ENCODE measurements at regions not wholly inside any gene's neighbourhood (a gene's known extent, or its start where the extent isn't known, plus 50 kb on each side); places are given as distances from the start of the nearest gene placed in this dataset.

DNA sequence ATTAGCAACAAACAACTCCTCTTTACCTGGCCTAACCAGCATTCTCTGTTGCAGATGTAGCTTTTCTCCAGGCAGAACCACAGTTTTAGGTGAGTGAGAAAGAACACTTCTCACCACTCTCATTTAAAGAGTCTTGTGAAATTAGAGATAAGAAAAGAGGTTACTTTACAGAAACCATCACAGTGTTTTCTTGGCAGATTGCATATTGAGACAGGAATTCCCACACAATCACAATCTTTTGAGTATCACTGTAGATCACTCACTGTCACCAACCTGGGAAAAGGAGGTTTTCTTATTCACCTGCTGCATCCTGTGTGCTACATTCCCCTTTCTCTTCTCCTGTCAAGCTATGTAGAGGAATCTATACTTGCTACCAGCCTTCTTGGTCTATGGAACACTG, 574.6 kb downstream of the SLC4A3 start:
- Histone ChIP-seq H3K36me3 (replicated peaks; ENCODE audit: insufficient read depth, low read depth) (no peaks in the 10 kb centered on the region), H3K4me2 (no peak overlapping the region), H3K9me2 (replicated peaks; ENCODE audit: insufficient read depth) (no peaks in the 10 kb centered on the region), H3K27me3 (no peaks in the 10 kb centered on the region), H3K27ac (no peak overlapping the region), H3K79me2 (no peaks in the 10 kb centered on the region), H3K4me3 (no peak overlapping the region), H3K4me1 (ENCODE audit: insufficient read depth) (peaks cover 6% of the 10 kb centered on the region), H2AFZ (no peak overlapping the region), H4K20me1 (ENCODE audit: insufficient read depth, poor library complexity, severe bottlenecking) (no peaks in the 10 kb centered on the region), H3K9me3 (ENCODE audit: low read depth) (no peaks in the 10 kb centered on the region)
- TF ChIP-seq EZH2 (IDR thresholded peaks at IDR 0.05; ENCODE audit: borderline replicate concordance) (no peak), EZH2phosphoT487 (IDR thresholded peaks at IDR 0.05; ENCODE audit: low read depth, severe bottlenecking, unreplicated experiment) (no peak)
- TF ChIP-seq, protein P1, sequence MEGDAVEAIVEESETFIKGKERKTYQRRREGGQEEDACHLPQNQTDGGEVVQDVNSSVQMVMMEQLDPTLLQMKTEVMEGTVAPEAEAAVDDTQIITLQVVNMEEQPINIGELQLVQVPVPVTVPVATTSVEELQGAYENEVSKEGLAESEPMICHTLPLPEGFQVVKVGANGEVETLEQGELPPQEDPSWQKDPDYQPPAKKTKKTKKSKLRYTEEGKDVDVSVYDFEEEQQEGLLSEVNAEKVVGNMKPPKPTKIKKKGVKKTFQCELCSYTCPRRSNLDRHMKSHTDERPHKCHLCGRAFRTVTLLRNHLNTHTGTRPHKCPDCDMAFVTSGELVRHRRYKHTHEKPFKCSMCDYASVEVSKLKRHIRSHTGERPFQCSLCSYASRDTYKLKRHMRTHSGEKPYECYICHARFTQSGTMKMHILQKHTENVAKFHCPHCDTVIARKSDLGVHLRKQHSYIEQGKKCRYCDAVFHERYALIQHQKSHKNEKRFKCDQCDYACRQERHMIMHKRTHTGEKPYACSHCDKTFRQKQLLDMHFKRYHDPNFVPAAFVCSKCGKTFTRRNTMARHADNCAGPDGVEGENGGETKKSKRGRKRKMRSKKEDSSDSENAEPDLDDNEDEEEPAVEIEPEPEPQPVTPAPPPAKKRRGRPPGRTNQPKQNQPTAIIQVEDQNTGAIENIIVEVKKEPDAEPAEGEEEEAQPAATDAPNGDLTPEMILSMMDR (IDR thresholded peaks at IDR 0.05; ENCODE audit: poor library complexity) = no peak
- DNase-seq (ENCODE audit: low spot score) = no peak

DNA sequence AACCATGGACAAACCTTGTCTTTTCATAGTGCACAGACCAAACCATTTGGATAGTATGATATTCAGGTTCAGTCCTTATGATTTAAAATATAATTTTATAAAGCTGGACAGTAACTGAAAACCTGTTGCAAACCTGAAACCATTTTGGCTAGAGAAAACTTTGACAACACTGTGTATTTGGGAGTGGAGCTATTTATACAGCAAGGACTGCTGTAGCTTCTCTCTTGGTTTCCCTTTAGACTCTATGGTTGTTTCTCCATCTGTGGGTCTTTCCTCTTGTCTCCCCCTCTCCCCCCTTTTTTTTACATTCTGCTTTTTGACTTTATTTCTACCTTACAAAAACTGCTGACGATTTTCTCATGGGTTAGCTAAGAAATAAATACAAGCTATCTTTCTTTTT, 581.7 kb downstream of the SLC4A3 start:
- DNase-seq (ENCODE audit: low spot score) = no peak
- no peak overlapping the region for H3K27ac ChIP-seq
- H3K9me3 ChIP-seq (ENCODE audit: low read depth) = no peaks in the 10 kb centered on the region
- H3K36me3 ChIP-seq (replicated peaks; ENCODE audit: insufficient read depth, low read depth) = no peaks in the 10 kb centered on the region
- no peak overlapping the region for H3K4me3 ChIP-seq
- no peaks in the 10 kb centered on the region for H3K27me3 ChIP-seq
- H3K4me1 ChIP-seq (ENCODE audit: insufficient read depth) = no peaks in the 10 kb centered on the region
- H4K20me1 ChIP-seq (ENCODE audit: insufficient read depth, poor library complexity, severe bottlenecking) = no peaks in the 10 kb centered on the region
- no peak overlapping the region for H2AFZ ChIP-seq
- 80% methylated on average over 1 of the region's 1 CpG for WGBS (ENCODE audit: low lambda C conversion rate, missing lambda C conversion rate)
- no peaks in the 10 kb centered on the region for H3K9me2 ChIP-seq (replicated peaks; ENCODE audit: insufficient read depth)
- no peaks in the 10 kb centered on the region for H3K79me2 ChIP-seq
- no peak for TF ChIP-seq EZH2 (IDR thresholded peaks at IDR 0.05; ENCODE audit: borderline replicate concordance)
- TF ChIP-seq, protein P1 (IDR thresholded peaks at IDR 0.05; ENCODE audit: poor library complexity) = no peak
- TF ChIP-seq EZH2phosphoT487 (IDR thresholded peaks at IDR 0.05; ENCODE audit: low read depth, severe bottlenecking, unreplicated experiment) = no peak
- no peak overlapping the region for H3K4me2 ChIP-seq

DNA sequence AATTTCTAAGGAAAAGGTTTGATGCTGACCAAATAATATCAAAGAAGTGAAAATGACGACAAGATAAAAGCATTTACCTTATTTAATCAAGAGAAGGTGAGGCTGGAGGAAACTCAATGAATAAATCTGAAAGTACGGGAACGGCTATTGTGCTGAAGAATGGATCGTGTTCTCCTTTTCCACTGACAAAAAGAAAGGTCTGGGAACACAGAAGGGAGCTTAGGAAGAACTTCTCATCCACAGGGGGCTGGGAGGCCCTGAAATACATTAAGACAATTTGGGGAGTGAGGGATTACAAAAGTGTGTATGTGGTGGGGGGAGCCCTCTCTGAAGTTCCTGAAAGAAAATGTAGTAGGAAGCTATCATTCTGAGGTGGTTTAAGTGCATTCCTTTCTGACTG, 582.3 kb downstream of the SLC4A3 start:
- no peaks in the 10 kb centered on the region for H4K20me1 ChIP-seq (ENCODE audit: insufficient read depth, poor library complexity, severe bottlenecking)
- no peaks in the 10 kb centered on the region for H3K79me2 ChIP-seq
- TF ChIP-seq EZH2phosphoT487 (IDR thresholded peaks at IDR 0.05; ENCODE audit: low read depth, severe bottlenecking, unreplicated experiment) = no peak
- no peaks in the 10 kb centered on the region for H3K9me2 ChIP-seq (replicated peaks; ENCODE audit: insufficient read depth)
- DNase-seq (ENCODE audit: low spot score) = no peak
- no peaks in the 10 kb centered on the region for H3K4me1 ChIP-seq (ENCODE audit: insufficient read depth)
- H3K27me3 ChIP-seq = no peaks in the 10 kb centered on the region
- no peak overlapping the region for H2AFZ ChIP-seq
- no peaks in the 10 kb centered on the region for H3K36me3 ChIP-seq (replicated peaks; ENCODE audit: insufficient read depth, low read depth)
- 85% methylated on average over 4 of the region's 4 CpGs for WGBS (ENCODE audit: low lambda C conversion rate, missing lambda C conversion rate)
- H3K9me3 ChIP-seq (ENCODE audit: low read depth) = no peaks in the 10 kb centered on the region
- H3K4me2 ChIP-seq = no peak overlapping the region
- no peak overlapping the region for H3K27ac ChIP-seq
- no peak overlapping the region for H3K4me3 ChIP-seq

DNA sequence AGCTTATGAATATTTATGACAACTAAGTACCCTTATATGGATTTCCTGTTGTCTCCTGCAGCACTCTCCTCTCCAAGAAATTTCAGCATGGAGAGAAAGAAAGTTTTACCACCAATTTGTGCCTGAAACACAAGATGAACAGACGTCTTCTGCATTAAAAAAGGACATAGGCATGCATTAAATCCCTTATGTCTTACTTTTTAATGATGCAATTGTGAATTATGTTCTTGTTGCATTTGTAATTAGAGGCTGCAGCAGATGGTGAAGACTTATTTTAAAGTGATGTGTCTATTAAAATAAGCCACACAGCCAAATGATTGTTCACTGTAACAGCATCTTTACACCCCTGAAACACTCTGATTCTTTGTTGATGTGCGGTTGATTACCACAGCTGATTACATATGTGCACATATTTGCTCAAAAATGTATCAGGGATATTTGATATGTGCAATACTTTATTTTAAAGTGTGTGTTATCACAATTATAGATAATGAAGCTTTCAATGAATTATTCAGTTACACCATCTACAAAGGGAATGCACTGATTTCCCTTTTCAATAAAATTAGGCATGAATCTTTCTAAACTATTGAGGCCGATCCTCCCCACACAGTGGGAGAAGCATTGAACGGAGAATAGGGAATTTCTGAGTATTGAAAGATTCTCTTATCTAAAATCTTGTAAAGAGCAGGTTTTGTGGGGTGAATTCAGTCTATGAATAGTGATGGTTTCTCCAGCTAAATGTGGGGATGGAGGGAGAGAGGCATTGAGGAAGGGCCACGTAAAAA, 585.1 kb downstream of the SLC4A3 start:
- H3K27me3 ChIP-seq = no peaks in the 10 kb centered on the region
- no peaks in the 10 kb centered on the region for H3K9me3 ChIP-seq (ENCODE audit: low read depth)
- H3K27ac ChIP-seq = no peak overlapping the region
- no peaks in the 10 kb centered on the region for H4K20me1 ChIP-seq (ENCODE audit: insufficient read depth, poor library complexity, severe bottlenecking)
- H3K4me3 ChIP-seq = no peak overlapping the region
- H3K4me2 ChIP-seq = no peak overlapping the region
- no peaks in the 10 kb centered on the region for H3K4me1 ChIP-seq (ENCODE audit: insufficient read depth)
- no peaks in the 10 kb centered on the region for H3K9me2 ChIP-seq (replicated peaks; ENCODE audit: insufficient read depth)
- 88% methylated on average over 5 of the region's 5 CpGs for WGBS (ENCODE audit: low lambda C conversion rate, missing lambda C conversion rate)
- TF ChIP-seq, protein P1 (IDR thresholded peaks at IDR 0.05; ENCODE audit: poor library complexity) = no peak
- TF ChIP-seq EZH2 (IDR thresholded peaks at IDR 0.05; ENCODE audit: borderline replicate concordance) (no peak), EZH2phosphoT487 (IDR thresholded peaks at IDR 0.05; ENCODE audit: low read depth, severe bottlenecking, unreplicated experiment) (no peak)
- no peak for DNase-seq (ENCODE audit: low spot score)
- no peak overlapping the region for H2AFZ ChIP-seq
- H3K36me3 ChIP-seq (replicated peaks; ENCODE audit: insufficient read depth, low read depth) = no peaks in the 10 kb centered on the region
- H3K79me2 ChIP-seq = no peaks in the 10 kb centered on the region

All from hepatocyte (in vitro differentiated cells).